NCI-H2196 treated with DMSO at 0.1 percent for 48 hours (cell line): ENCODE measurements at regions not wholly inside any gene's neighbourhood (a gene's known extent, or its start where the extent isn't known, plus 50 kb on each side); places are given as distances from the start of the nearest gene placed in this dataset.
"Not testable (repeated sequence)": the region's sequence is repeated elsewhere in the genome, so short reads cannot be mapped to it uniquely, and the experiment has no call there.

Source experiments
- DNase-seq: peaks from one replicate; lab custom pipeline; 2025; ENCODE audit not compliant: unreplicated experiment; lab: John Stamatoyannopoulos, UW

DNA sequence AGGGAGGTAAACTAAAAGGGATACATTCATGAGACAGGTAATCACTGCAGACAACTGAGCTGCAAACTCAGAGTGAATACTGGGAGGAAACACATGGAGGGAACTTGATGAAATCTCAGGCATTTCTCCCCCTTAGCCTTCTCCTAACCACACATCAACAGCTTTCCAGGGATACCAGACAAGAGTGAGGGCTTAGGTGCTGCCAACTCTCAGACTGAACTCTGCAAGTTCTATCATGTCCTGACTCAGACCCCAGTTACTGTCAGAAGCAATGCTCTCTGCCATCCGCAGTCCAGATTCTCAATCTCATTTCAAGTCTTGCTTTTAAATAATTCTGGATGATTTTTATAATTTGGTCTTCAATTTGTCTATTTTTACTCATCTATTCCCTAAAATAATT, 267.3 kb downstream of the LTN1 start:
- no peak for DNase-seq

DNA sequence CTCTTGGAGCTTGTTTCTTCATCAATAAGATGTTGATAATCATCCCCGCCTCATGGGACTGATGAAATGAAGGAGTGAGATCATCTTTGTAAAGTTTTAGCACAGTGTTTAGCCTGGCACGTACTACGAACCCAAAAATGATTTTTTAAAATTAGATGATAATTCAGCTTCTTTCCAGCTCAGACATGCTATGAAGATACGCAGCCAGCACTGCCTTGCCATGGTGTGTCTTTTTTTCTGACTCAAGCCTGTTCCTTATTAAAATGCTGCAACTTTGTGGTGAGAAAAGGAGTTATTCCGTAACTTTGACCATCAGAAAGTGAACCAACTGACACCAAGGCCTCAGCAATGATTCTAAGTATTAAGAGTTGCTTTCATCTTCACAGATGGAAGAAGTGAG, 269.0 kb downstream of the LTN1 start:
- DNase-seq = no peak

DNA sequence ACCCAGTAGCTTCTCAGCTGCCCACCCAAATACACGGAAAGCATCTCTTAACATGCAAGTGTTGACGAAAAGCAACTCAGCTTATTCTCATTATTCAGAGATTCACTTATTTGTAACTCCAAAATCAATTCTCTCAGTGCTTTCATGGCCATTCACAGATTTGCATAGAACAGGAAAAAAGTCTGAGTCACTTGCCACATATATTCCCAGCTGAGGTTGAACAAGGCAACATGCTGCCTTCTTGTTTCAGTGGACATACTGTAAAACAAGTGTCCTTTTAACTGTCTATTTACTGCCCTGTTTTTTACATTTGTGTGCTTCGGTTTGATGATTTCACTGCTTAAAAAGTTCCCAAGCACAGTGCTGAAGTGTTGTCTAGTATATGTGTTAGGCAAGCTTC, 273.0 kb downstream of the LTN1 start:
- no peak for DNase-seq

DNA sequence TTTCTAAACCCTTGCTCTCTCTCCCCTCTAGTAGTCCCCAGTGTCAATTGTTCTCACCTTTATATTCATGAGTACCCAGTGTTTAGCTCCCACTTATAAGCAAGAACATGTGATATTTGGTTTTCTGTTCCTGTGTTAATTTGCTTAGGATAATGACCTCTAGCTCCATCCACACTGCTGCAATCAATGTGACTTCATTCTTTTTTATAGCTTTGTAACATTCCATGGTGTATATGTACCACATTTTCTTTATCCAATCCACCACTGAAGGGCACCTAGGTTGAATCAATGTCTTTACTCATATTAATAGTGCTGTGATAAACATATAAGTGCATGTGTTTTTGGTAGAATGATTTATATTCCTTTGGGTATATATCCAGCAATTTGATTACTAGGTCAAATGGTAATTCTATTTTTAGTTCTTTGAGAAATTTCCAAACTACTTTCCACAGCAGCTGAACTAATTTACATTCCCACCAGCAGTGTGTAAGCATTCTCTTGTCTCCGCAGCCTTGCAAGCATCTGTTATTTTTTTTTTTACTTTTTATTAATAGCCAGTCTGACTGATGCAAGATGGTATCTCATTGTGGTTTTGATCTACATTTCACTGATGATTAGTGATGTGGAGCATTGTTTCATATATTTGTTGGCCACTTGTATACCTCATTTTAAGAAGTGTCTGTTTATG, 277.8 kb downstream of the LTN1 start:
- DNase-seq = no peak

DNA sequence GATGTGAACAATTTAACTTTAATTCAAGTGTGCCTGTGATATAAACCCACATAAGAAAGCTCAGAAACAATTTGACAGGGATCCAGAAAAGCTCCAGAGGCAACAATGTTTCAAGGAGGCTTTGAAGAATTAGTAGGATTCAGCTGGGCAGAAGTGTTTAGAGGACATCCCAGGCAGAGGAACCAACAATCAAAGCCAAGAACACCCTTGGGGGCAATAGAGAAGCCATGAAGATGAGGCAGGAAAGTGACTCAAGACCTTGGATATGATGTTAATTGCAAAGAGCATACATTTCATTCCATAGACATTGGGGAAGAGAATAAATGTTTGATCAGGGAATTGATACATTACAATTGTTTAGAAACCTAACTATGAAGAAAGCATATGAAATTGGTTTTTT, 280.3 kb downstream of the LTN1 start:
- DNase-seq = no peak

DNA sequence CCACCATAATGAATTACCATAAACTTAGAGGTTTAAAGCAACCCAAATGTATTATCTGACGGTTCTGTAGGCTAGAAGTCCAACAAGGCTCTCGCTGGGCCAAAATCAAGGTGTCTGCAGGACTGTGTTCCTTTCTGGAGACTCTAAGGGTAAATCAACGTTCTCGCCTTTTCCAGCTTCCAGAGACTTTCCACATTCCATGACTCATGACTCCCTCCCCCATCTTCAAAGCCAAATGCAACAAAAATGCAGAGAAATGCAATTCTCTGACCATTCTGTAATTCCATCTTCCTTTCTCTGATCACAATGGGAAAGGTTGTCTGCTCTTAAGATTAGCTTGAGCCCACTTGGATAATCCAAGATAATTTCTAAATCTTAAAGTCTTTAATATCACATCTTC, 287.1 kb downstream of the LTN1 start:
- no peak for DNase-seq

DNA sequence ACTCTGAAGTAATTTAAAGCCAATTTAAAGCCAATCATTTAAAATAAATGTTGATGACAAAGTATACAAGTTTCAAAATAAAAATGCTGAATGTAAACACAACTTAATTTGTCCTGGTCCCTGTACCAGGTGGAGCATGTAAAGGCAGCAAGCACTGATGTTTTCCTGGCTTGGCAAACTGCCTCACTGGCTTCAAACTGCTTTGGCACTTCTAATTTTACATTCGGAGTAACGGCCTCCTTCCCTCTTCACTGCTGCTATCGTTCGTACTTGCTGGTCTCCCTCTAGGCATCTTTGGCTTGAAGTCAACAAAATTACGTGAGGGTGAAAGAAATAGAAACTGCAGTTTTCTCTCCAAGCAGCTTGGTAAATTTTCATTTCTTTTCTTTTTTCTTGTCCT, 287.9 kb downstream of the LTN1 start:
- no peak for DNase-seq

DNA sequence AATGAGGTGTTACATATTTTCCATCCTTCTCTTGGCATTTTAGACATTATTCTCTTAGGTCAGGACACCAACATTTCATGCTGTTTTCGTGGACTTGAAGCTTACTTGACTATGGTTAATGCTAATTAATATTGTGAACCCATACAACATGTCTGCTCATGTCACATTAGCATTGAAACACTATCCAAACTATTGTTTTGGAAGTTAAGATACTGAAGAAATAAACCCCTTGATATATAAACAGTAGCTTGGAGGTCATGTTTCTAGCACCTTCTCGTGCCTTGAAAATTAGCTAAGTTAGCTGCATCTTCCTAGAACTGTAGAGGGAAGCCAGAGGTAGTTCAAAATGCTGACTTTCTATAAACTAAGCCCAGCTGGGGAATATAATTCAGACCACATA, 288.8 kb downstream of the LTN1 start:
- DNase-seq = no peak

DNA sequence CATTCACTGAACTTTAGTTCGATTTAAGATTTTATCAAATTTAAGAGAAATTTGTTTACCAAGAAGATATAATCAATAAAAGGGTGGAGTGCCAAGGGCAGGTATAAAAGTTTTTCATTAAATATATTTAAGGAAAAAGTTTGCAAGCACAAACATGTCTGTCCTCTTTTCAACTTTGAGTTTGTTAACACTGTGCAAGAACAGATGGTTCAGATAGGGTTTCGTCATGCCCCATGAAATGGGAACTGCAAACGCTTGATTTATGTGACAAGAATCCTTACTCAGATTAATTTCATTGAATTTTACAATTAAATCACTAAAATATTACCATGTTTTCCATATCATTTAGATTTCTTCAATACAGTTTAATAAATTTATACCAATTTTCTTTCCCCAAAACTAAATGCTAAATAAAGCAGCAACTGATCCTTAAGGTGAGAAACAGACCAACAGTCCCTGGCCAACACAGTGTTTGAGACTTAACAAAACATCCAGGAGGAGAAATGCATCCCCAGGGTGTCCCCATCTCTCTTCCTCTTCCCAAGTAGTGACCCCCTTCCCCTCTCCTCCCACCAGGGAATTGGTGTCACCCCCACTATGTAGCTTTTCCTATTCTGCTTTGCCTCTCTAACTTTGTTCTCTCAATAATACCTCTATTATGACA, 292.9 kb downstream of the LTN1 start:
- DNase-seq = no peak

DNA sequence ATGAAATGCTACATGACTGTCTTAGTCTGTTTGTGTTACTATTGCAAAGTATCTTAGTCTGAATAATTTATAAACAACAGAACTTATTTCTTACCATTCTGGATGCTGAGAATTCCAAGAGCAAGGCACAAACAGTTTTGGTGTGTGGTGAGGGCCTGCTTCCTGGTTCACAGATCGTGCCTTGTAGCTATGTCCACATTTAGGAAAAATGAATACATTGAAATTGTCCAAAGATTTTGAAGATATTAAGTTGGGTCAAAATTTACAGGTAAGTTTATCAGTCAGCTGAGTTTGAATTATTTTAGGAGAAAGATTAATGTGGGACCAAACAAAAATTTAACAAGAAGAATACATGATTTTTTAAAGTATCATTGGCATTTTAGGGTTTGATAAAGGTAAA, 293.5 kb downstream of the LTN1 start:
- DNase-seq = no peak

DNA sequence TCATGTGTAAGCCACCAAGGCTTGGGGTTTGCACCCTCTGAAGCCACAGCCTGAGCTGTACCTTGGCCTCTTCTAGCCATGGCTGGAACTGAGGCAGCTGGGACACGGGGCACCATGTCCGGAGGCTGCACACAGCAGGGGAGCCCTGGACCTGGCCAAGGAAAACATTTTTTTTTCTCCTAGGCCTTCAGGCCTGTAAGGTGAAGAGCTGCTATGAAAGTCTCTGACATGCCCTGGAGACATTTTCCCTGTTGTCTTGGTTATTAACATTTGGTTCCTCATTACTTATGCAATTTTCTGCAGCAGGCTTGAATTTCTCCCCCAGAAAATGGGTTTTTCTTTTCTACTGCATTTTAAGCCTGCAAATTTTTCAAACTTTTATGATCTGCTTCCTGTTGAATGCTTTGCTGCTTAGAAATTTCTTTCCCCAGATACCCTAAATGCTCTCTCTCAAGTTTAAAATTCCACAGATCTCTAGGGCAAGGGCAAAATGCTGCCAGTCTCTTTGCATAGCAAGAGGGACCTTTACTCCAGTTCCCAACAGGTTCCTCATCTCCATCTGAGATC, 295.8 kb downstream of the LTN1 start:
- no peak for DNase-seq

DNA sequence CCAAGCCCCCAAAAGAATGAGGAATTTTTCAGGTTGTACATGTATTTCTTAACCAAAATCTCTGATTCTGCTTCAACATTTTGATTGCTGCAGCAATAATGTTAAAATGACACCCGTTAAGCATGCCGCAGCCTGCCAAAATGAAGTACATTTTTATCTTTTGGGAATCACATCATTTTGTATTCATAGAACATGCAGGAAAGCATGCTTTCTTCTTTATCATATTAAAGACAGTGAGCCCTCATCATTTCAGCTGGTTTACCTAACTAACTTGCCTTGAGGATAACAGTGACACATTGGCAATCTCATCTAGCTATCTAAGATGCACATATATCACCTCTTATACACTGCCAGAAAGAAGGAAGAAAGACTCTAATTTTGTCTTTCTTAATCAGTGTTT, 299.2 kb downstream of the LTN1 start:
- DNase-seq = no peak

DNA sequence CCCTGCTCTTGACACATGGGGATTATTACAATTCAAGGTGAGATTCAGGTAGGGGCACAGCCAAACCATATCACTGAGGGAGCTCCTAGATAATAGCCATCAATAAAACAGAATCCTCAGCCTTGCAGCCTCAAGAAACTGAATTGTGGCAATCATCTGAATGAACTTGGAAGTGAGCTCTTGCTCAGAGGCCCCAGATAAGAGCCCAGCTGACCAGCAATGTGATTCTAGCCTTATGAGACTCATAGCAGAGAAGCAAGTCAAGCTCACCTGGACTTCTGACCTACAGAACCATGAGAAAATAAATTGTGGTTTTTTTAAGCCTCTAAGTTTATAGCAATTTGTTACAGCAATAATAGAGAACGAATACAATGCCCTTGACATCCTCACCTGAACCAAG, 302.5 kb downstream of the LTN1 start:
- DNase-seq = no peak

DNA sequence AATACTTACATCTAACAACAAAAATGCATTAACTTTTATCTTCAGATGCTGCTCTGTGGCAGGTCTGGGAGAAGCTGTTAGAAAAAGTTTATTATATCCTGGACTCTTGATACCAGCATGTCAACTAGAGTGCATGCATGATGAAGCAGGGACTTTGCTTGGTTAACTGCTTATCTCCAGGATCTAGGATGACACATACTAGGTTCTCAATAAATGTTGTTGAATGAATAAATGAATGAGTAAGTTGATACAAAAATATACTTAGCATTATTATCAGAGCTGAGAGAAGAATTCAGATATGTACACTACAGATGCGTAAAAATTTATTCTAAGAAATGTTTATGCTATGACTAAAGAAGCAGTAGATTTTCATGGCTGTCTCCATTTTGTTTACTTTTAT, 304.3 kb downstream of the LTN1 start:
- DNase-seq = no peak

DNA sequence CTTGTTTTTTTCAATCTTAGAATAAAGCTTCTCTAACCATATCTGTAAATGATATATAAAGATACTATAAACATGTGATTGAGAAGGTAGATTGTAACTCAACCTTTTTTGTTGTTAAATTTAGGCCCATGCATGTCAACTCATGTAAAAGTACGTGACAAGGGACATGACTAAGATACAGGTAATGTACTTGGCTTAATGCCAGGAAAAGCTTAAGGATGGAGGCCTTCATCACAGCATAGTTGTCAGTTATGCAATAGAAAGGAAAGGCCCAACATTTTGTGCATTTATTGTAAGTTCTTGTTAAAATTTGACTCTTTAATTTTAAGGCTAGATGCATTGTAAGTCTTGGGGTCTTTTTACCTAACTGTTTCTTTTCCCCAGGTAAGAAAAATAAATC, 305.1 kb downstream of the LTN1 start:
- DNase-seq = no peak

DNA sequence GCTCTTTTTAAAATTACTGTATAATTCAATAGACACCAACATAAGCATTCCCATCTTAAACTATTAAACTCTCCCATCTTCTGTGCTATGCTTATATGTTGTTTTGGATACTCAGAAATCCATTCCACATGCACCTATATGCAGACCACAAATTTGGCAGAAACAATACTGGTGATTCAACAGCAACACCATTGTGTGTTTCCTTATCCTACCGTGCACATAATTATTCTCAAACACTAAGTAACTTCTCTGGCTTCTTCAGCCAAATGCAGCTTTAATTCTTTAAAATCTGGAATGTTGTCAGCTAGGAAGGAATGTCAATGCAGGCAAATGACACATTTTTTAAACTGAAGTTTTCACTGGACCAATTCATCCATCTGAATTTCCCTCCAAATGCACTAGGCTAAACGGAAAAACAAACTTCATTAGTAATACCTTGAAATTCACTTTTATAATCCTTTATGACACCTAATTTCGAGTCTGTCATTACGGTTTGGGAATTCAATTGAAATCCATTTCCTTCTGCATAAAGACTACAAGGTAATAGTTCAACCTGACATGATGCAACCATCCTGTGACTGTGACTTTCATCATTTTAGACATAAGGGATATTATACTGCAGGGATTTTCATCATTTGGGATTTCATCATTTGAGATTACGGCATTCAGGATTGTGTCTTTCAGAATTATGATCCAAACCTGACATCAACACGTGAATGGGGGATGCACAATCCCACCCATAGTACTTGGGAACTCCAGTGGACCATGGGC, 308.5 kb downstream of the LTN1 start:
- DNase-seq = no peak

DNA sequence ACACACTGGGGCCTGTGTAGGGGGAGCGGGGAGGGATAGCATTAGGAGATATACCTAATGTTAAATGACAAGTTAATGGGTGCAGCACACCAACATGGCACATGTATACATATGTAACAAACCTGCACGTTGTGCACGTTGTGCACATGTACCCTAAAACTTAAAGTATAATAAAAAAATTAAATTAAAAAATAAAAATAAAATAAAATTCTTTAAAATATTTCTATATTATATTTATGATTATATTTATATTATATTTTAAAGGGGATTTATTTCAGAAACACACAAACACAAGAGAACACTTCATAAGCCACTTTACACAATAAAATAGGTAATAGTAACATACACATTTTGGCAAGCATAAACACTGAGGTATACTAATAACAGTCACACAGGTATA, 309.8 kb downstream of the LTN1 start:
- DNase-seq = not testable (repeated sequence)

DNA sequence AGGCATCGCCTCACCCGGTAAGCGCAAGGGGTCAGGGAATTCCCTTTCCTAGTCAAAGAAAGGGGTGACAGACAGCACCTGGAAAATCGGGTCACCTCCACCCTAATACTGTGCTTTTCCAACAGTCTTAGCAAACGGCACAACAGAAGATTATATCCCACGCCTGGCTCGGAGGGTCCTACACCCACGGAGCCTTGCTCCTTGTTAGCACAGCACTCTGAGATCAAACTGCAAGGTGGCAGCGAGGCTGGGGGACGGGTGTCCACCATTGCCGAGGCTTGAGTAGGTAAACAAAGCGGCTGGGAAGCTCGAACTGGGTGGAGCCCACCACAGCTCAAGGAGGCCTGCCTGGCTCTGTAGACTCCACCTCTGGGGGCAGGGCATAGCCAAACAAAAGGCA, 315.6 kb downstream of the LTN1 start:
- DNase-seq = not testable (repeated sequence)

DNA sequence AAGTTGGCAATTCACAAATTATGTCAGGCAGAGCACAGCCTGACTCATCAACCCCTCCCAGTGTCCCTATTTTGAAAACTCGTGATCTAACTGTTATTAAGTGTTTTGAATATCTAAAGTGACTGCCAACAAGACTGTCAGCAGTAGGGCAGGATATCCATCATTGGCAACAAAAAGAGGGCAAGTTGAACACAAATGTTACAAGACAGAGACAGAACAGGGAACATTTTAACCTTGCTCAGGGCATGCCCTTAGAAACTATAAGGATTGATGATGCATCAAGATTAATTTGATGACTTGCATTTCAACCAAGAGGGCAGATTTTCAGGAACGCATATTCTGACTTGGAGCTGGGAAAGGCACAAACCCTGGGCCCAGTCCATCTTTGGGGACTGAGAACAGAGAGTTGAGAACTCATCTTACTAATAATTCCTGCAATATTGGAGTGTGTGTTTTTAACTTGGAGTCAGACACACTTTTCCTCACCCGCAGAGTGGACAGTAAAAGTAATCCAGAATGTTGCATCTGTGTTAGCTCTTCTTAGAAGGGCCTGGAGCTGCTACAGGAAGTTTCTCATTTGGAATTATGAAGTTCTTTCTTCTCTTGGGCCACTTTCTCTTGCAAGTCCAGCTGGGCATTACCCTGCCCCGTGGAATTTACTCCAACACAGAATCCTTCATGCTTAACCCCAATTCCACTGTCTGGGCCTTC, 317.2 kb downstream of the LTN1 start:
- no peak for DNase-seq

DNA sequence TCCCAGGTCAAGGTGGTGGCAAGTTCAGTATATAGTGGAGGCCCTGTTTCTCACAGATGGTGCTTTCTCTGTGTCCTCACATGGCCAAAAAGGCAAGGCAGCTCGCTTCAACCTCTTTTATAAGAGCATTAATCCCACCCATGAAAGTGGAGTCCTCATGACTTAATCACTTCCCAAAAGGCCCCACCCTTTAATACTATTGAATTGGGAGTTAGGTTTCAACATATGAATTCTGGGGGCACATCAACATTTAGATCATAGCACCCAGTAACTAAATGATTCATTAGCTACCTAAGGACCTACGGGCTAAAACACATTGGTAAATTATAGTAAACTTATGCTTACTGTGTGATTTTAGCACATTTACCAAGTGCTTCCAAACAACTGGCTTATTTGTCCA, 317.9 kb downstream of the LTN1 start:
- no peak for DNase-seq

DNA sequence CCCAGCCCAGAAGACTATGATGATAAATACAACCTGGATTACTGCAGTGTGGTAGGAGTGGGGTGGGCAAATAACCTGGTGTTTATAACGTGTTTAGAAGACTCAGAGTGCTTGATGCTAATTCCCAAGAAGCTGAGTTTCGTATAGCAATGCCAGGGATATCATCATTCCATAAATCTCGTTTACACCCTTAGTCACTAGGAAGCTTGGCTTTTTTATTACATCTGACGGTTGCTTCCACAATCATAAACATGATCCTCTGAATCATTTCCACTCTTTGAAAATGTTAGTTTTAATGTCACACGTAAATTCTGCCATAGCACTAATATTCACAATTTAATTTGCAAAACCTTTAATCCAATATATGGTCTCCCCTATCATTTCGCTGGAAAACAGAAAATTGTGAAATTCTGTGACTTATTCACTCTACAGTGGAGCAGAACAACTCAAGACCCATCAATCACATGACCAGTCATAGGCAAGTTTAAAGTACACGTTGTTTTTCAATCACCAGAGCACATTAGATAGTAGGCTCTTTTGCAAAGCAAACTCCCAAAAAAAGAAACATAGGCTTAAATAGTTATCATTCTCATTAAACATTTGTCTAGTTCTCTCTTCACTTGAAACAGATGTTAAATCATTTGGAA, 321.0 kb downstream of the LTN1 start:
- DNase-seq = no peak
